K562 (cell line): ENCODE measurements at regions not wholly inside any gene's neighbourhood (a gene's known extent, or its start where the extent isn't known, plus 50 kb on each side); places are given as distances from the start of the nearest gene placed in this dataset.

ENCODE experiments used
- ATAC-seq: fragments of 200-7000 bp; cut with Tn5 transposase; 3 replicates; pipeline ENCODE4 v1.9.1; 2020; ENCODE audit warnings: moderate library complexity
- BruUV-seq: library from RNA; stranded (reverse); fragments of 400-500 nt; replicated peaks from 2 replicates; lab custom pipeline; 2021; lab: Mats Ljungman, UMichigan
- CTCF ChIA-PET: fragments of 300-600 bp; formaldehyde crosslinking; extraction: SDS; loops from one replicate; lab custom pipeline; 2021; ENCODE audit warnings: low intra/inter-chr PET ratio; lab: Yijun Ruan, JAX
- POLR2A ChIA-PET: fragments of 300-600, 350-650 bp; sonication (Branson Sonifier 250); formaldehyde crosslinking; extraction: SDS; loops from one replicate; lab custom pipeline; 2021; ENCODE audit warnings: antibody characterized with exemption, inconsistent platforms; lab: Yijun Ruan, JAX
- DNase-seq, 4 experiments: peaks; one replicate each; pipeline versions ENCODE4 v3.0.0 to v3.0.0-alpha.2; 2011 to 2018; ENCODE audit warnings: low spot score in 3 of 4, mixed read lengths in 3 of 4; ENCODE audit errors: extremely low read depth in 1 of 4
- FAIRE-seq: peaks from 2 replicates; lab custom pipeline; 2011; peaks lifted over from hg19 to GRCh38; lab: Jason Lieb, UNC
- H2AFZ ChIP-seq: 2 replicates; pipeline ENCODE4 v1.6.0; 2011; ENCODE audit warnings: low read depth, low read length, control low read depth, inconsistent platforms
- H3K27ac ChIP-seq: fragments of 200-600 bp; 3 replicates; pipeline ENCODE4 v1.8.0; 2011; ENCODE audit warnings: low read depth, mild to moderate bottlenecking, control low read depth, inconsistent platforms, low read length, moderate library complexity, mixed read lengths; ENCODE audit errors: extremely low read depth
- H3K27me3 ChIP-seq, 2 experiments: fragments of 300-600 bp in 1 of 2; 2 replicates in 1 of 2; 3 replicates in 1 of 2; pipeline versions ENCODE4 v1.6.0 to v1.8.0; 2011; ENCODE audit warnings: inconsistent platforms in 2 of 2, low read length in 2 of 2, mild to moderate bottlenecking in 1 of 2, mixed read lengths in 1 of 2, moderate library complexity in 1 of 2; ENCODE audit not compliant: control insufficient read depth in 2 of 2, insufficient read depth in 2 of 2
- H3K36me3 ChIP-seq: fragments of 300-600 bp; 3 replicates; pipeline ENCODE4 v1.8.0; 2011; ENCODE audit warnings: mild to moderate bottlenecking, low read length, inconsistent platforms; ENCODE audit not compliant: control insufficient read depth, insufficient read depth
- H3K4me1 ChIP-seq, 2 experiments: fragments of 200-600 bp in 1 of 2; replicated peaks in 1 of 2; 2 replicates in 1 of 2; 3 replicates in 1 of 2; pipeline versions ENCODE4 v1.5.1 to v1.8.0; 2011; ENCODE audit warnings: inconsistent platforms in 2 of 2, low read length in 2 of 2, mild to moderate bottlenecking in 1 of 2, mixed read lengths in 1 of 2, moderate library complexity in 1 of 2; ENCODE audit not compliant: control insufficient read depth in 2 of 2, insufficient read depth in 2 of 2
- H3K4me2 ChIP-seq: 2 replicates; pipeline ENCODE4 v1.6.1; 2011; ENCODE audit warnings: low read length, control low read depth, inconsistent platforms, mixed read lengths; ENCODE audit not compliant: insufficient read depth
- H3K4me3 ChIP-seq: fragments of 200-600 bp; sonication (generic), shearing (Covaris generic); 2 replicates; pipeline ENCODE4 v1.5.1; 2016; ENCODE audit warnings: control low read depth, inconsistent platforms
- H3K79me2 ChIP-seq: fragments of 200-600 bp; 3 replicates; pipeline ENCODE4 v1.8.0; 2011; ENCODE audit warnings: low read length, inconsistent platforms; ENCODE audit not compliant: control insufficient read depth, insufficient read depth
- H3K9ac ChIP-seq, 2 experiments: 2 replicates each; pipeline versions ENCODE4 v1.6.0 to v1.6.1; 2011; ENCODE audit warnings: low read depth in 2 of 2, low read length in 2 of 2, control low read depth in 1 of 2, inconsistent platforms in 1 of 2, mild to moderate bottlenecking in 1 of 2, mixed read lengths in 1 of 2; ENCODE audit not compliant: insufficient read depth in 1 of 2
- H3K9me1 ChIP-seq: one replicate; pipeline ENCODE4 v1.6.0; 2011; ENCODE audit warnings: inconsistent platforms, mild to moderate bottlenecking, low read length, moderate library complexity; ENCODE audit not compliant: control insufficient read depth, insufficient read depth
- H3K9me3 ChIP-seq: replicated peaks from 2 replicates; pipeline ENCODE4 v1.5.1; 2011; ENCODE audit warnings: low read depth, low read length, inconsistent platforms; ENCODE audit not compliant: control insufficient read depth, insufficient read depth
- H4K20me1 ChIP-seq: replicated peaks from 2 replicates; pipeline ENCODE4 v1.6.1; 2011; ENCODE audit warnings: low read length, inconsistent platforms, mixed read lengths; ENCODE audit not compliant: control insufficient read depth, insufficient read depth
- KDM5B ChIP-seq: fragments of 200-600 bp; sonication (generic); IDR thresholded peaks from 2 replicates; pipeline ENCODE4 v1.6.1; 2012; ENCODE audit warnings: low read depth, mild to moderate bottlenecking, moderate library complexity, low read length, control low read depth, inconsistent platforms; ENCODE audit not compliant: insufficient replicate concordance
- MAFF ChIP-seq: IDR thresholded peaks from 2 replicates; pipeline ENCODE4 v1.6.1; 2012; ENCODE audit warnings: low read length, improper control_type of control experiment
- PTBP1 ChIP-seq: fragments of 200-400 bp; formaldehyde crosslinking; IDR thresholded peaks from 2 replicates; pipeline ENCODE4 v1.6.1; 2017; ENCODE audit warnings: low read depth, low read length
- WGBS: fragments of 100-300 bp; shearing (Covaris generic); methylation state at CpG from one replicate; pipeline ENCODE4 v1.1.6; 2016; ENCODE audit warnings: low coverage, mixed read lengths; ENCODE audit not compliant: insufficient coverage; ENCODE audit errors: missing lambda C conversion rate; 5-methylcytosine and 5-hydroxymethylcytosine counted together
- in situ Hi-C: fragments of 300-500 bp; cut with MboI; formaldehyde crosslinking; loops from 4 replicates; pipeline ENCODE4 v1.15.0; 2018; ENCODE audit warnings: inconsistent platforms, mixed read lengths
- intact Hi-C: fragments of 100-400 bp; cut with micrococcal nuclease; formaldehyde crosslinking; loops from 2 replicates; pipeline ENCODE4 v1.14.2; 2022
- TF ChIP-seq, protein P1 (sequence below), 3 experiments: IDR thresholded peaks in 2 of 3; conservative IDR thresholded peaks in 1 of 3; 2 replicates each; pipeline ENCODE4 v1.5.1; 2011 to 2012; ENCODE audit warnings: low read length in 3 of 3, mild to moderate bottlenecking in 3 of 3, control low read depth in 2 of 3, improper control_type of control experiment in 1 of 3, inconsistent platforms in 1 of 3, low read depth in 1 of 3, mixed read lengths in 1 of 3, moderate library complexity in 1 of 3; ENCODE audit not compliant: insufficient read depth in 2 of 3

DNA sequence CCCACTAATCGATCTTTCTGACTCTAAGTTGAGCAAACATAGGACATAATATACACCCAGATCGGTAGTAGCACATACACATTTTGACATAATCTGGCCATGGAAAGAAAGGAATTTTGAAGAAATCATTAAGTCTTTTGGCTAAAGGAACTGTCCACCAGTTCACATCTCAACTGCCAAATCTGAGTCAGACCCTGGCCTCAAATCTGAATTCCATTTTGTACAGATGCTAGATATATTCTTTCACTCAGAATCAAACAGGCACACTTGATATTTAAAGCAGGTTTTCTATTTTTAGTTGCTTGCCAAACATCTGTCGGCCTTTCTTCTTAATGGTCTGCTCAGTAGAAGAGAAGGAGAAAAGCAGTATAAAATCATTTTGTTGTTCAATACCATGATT lies 281.8 kb downstream of the BARHL2 start:
- no peak overlapping the region for H3K27ac ChIP-seq
- H3K4me3 ChIP-seq = no peak overlapping the region
- no peaks in the 10 kb centered on the region for H3K9me3 ChIP-seq
- no peaks in the 10 kb centered on the region for H3K4me1 ChIP-seq
- no peak for TF ChIP-seq KDM5B
- TF ChIP-seq MAFF = no peak
- H4K20me1 ChIP-seq = no peaks in the 10 kb centered on the region; the same call in 1 of the 2 replicates
- H3K36me3 ChIP-seq = no peaks in the 10 kb centered on the region
- FAIRE-seq (no peak), ATAC-seq (no peak), DNase-seq (no peak)
- BruUV-seq = no TSS peak
- H3K79me2 ChIP-seq = no peaks in the 10 kb centered on the region
- in situ Hi-C loops (no loop called here), intact Hi-C loops (no loop called here)
- no peak overlapping the region for H3K9ac ChIP-seq
- no peak overlapping the region for H3K4me2 ChIP-seq
- no peak overlapping the region for H2AFZ ChIP-seq
- 2% methylated on average over 3 of the region's 3 CpGs for WGBS
- POLR2A ChIA-PET = no interaction called here
- H3K27me3 ChIP-seq = no peaks in the 10 kb centered on the region
- peaks cover 3% of the 10 kb centered on the region for H3K9me1 ChIP-seq
- CTCF ChIA-PET = no interaction called here

DNA sequence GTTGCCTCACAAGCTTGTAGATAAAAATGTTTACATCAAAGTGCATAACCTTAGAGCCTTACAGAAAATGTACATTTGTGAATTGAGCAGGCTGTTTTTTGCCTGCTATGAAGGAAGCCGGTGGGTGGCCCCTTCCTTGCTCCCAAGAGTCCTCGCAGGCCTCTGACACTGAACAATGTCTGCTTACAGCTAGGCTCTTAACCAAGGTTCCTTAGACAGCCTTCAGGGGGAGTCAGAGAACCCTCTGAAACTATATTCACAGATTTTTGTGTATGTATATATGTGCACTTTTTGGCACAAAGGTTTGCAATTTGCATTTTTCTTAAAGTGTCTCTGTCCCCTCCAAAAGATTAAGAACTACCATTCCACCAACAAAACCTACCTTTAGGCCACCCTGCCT lies 282.6 kb downstream of the BARHL2 start:
- Histone ChIP-seq H3K27ac (no peak overlapping the region), H3K9ac (no peak overlapping the region), H3K4me1 (no peaks in the 10 kb centered on the region), H3K4me3 (no peak overlapping the region), H2AFZ (no peak overlapping the region), H3K9me3 (no peaks in the 10 kb centered on the region), H3K9me1 (peaks cover 3% of the 10 kb centered on the region), H3K36me3 (no peaks in the 10 kb centered on the region)
- CTCF ChIA-PET = no interaction called here
- ATAC-seq = peak; percentile 81
- no TSS peak for BruUV-seq
- no peak for TF ChIP-seq PTBP1
- TF ChIP-seq, protein P1, sequence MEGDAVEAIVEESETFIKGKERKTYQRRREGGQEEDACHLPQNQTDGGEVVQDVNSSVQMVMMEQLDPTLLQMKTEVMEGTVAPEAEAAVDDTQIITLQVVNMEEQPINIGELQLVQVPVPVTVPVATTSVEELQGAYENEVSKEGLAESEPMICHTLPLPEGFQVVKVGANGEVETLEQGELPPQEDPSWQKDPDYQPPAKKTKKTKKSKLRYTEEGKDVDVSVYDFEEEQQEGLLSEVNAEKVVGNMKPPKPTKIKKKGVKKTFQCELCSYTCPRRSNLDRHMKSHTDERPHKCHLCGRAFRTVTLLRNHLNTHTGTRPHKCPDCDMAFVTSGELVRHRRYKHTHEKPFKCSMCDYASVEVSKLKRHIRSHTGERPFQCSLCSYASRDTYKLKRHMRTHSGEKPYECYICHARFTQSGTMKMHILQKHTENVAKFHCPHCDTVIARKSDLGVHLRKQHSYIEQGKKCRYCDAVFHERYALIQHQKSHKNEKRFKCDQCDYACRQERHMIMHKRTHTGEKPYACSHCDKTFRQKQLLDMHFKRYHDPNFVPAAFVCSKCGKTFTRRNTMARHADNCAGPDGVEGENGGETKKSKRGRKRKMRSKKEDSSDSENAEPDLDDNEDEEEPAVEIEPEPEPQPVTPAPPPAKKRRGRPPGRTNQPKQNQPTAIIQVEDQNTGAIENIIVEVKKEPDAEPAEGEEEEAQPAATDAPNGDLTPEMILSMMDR (IDR thresholded peaks at IDR 0.05 in 2 of 3, conservative IDR thresholded peaks at IDR 0.05 in 1 of 3; ENCODE audit: insufficient read depth in 2 of 3, low read depth in 1 of 3, low read length in 3 of 3) = peak; percentile 18 to 42 (median 19); a peak in 2 of 6 replicates
- TF ChIP-seq, all 486 proteins: peak for 1
- FAIRE-seq = no peak
- H4K20me1 ChIP-seq = no peaks in the 10 kb centered on the region; the same call in 1 of the 2 replicates
- in situ Hi-C loops = no loop called here
- H3K79me2 ChIP-seq = no peaks in the 10 kb centered on the region
- no peak overlapping the region for H3K4me2 ChIP-seq
- peak in 2 of 4 experiments; percentile 10 to 11 for DNase-seq
- H3K27me3 ChIP-seq = no peaks in the 10 kb centered on the region
- POLR2A ChIA-PET = no interaction called here
- WGBS = 0% methylated on average over 2 of the region's 2 CpGs
- intact Hi-C loops = no loop called here
